Mucosa of descending colon (tissue), 3 donors: ENCODE measurements at regions not wholly inside any gene's neighbourhood (a gene's known extent, or its start where the extent isn't known, plus 50 kb on each side); places are given as distances from the start of the nearest gene placed in this dataset.
"Not testable (repeated sequence)": the region's sequence is repeated elsewhere in the genome, so short reads cannot be mapped to it uniquely, and the experiment has no call there.

Experiments
- ATAC-seq: fragments of 200-7000 bp; cut with Tn5 transposase; one replicate; pipeline ENCODE4 v1.9.1; 2020; ENCODE audit warnings: mild to moderate bottlenecking, moderate library complexity
- DNase-seq, 3 donors: peaks; one replicate each; pipeline ENCODE4 v3.0.0-alpha.2; 2020
- H3K36me3 ChIP-seq: fragments of 200-600 bp; one replicate; pipeline ENCODE4 v1.8.0; 2021; ENCODE audit warnings: low read depth, mild to moderate bottlenecking
- H3K4me1 ChIP-seq: fragments of 200-600 bp; one replicate; pipeline ENCODE4 v1.8.0; 2021; ENCODE audit warnings: low read depth, mild to moderate bottlenecking
- H3K4me3 ChIP-seq: fragments of 200-600 bp; one replicate; pipeline ENCODE4 v1.8.0; 2021; ENCODE audit warnings: mild to moderate bottlenecking
- H3K9me3 ChIP-seq: fragments of 200-600 bp; one replicate; pipeline ENCODE4 v1.8.0; 2021; ENCODE audit warnings: mild to moderate bottlenecking
- intact Hi-C, 2 donors: fragments of 100-400 bp; cut with DNase I in 1 of 2; cut with micrococcal nuclease in 1 of 2; formaldehyde crosslinking; loops; one replicate each; pipeline versions ENCODE4 v1.11.0 to v1.11.1; 2022; cut with DNase I, micrococcal nuclease
- TF ChIP-seq, protein P1 (sequence below): fragments of 200-600 bp; IDR thresholded peaks from one replicate; pipeline ENCODE4 v1.8.0; 2022; ENCODE audit warnings: antibody characterized with exemption, mild to moderate bottlenecking
- donor health status: DM: no; HTN: no; CAD: no; lungs with moderate emphysema.
- donor health status: DM: no; HTN: no; CAD: no.
- donor health status: DM: no; HTN: yes; CAD: no.

DNA sequence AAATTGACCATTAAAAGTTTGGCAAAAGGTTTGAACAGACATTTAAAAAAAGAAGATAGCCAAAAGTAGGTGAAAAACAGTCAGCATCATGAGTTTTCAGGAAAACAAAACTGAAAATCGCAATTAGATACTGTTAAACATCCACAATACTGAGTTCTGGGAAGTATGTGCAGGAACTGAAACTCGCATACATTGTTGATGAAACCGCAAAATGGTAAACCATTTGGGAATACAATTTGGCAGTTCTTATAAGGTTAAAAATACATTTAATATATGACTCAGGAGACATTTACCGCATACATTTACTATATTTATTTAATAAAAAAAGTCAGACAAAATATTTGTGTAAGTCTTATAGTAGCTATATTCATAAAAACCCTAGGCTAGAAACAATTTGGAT is 393.2 kb downstream of the COL11A1 start:
- Histone ChIP-seq H3K36me3 (no peaks in the 10 kb centered on the region), H3K9me3 (no peaks in the 10 kb centered on the region), H3K4me3 (no peak overlapping the region), H3K4me1 (no peaks in the 10 kb centered on the region)
- TF ChIP-seq, protein P1, sequence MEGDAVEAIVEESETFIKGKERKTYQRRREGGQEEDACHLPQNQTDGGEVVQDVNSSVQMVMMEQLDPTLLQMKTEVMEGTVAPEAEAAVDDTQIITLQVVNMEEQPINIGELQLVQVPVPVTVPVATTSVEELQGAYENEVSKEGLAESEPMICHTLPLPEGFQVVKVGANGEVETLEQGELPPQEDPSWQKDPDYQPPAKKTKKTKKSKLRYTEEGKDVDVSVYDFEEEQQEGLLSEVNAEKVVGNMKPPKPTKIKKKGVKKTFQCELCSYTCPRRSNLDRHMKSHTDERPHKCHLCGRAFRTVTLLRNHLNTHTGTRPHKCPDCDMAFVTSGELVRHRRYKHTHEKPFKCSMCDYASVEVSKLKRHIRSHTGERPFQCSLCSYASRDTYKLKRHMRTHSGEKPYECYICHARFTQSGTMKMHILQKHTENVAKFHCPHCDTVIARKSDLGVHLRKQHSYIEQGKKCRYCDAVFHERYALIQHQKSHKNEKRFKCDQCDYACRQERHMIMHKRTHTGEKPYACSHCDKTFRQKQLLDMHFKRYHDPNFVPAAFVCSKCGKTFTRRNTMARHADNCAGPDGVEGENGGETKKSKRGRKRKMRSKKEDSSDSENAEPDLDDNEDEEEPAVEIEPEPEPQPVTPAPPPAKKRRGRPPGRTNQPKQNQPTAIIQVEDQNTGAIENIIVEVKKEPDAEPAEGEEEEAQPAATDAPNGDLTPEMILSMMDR: no peak
- intact Hi-C loops: no loop called here
- ATAC-seq: no peak
- no peak for DNase-seq

DNA sequence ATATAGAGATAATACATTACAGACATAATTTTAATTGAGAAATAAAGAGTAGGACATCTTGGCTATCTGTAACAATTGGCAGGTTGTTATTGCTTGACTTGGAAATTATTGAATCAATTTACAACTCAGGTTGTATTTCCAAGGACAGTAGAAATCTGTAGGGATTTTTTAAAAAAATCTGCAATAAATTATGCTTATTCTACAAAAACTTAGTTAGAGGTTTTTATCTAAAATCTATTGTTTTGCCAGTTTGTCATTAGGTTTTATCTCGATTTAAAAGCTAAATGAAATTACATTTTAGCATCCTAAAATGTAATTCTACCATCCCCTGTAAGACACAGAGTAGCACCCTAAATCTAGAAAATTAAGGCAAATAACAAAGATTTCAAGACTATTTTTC is 408.8 kb downstream of the COL11A1 start:
- DNase-seq: no peak
- H3K9me3 ChIP-seq: no peaks in the 10 kb centered on the region
- intact Hi-C loops: no loop called here
- no peak for ATAC-seq
- H3K4me3 ChIP-seq: no peak overlapping the region
- TF ChIP-seq, protein P1: no peak
- no peaks in the 10 kb centered on the region for H3K36me3 ChIP-seq
- H3K4me1 ChIP-seq: no peaks in the 10 kb centered on the region

DNA sequence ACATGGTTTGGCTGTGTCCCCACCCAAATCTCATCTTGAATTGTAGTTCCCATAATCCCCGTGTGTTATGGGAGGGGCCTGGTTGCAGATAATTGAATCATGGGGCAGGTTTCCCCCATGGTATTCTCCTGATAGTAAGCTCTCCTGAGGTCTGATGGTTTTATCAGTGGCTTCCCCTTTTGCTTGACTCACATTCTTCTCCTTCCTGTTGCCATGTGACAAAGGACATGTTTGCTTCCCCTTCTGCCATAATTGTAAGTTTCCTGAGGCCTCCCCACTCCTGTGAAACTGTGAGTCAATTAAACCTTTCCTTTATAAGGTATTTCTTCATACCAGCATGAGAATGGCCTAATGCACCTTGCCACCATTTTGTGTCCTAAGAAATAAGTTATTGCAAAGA is 415.0 kb downstream of the COL11A1 start:
- DNase-seq (no peak), ATAC-seq (no peak)
- Histone ChIP-seq H3K4me1 (no peaks in the 10 kb centered on the region), H3K9me3 (no peaks in the 10 kb centered on the region), H3K4me3 (no peak overlapping the region), H3K36me3 (no peaks in the 10 kb centered on the region)
- intact Hi-C loops: no loop called here
- TF ChIP-seq, protein P1: no peak

DNA sequence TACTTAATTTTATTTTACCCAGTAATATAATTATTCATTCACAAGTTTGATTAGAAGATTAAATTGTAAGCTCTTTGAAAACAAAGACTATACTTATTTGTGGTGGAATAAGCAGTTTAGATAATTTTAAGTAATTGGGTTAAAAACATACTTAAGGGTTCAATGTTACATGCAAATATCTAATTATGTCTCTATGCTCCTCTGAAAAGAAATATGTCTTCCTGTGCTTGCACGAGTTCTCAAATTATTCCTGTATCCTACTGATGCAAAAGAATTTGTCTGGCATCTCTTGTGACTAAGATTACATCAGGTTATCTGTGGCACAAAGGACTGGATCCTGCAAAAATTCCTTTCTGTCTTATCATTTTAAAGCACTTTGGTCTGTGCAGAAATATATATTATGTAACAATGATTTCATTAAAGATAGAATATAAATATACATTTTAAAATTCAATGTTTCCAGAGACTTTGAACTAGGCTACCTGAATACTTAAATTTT is 416.7 kb downstream of the COL11A1 start:
- Histone ChIP-seq H3K36me3 (no peaks in the 10 kb centered on the region), H3K4me3 (no peak overlapping the region), H3K4me1 (no peaks in the 10 kb centered on the region), H3K9me3 (no peaks in the 10 kb centered on the region)
- intact Hi-C loops: no loop called here
- TF ChIP-seq, protein P1: no peak
- DNase-seq (no peak), ATAC-seq (no peak)

DNA sequence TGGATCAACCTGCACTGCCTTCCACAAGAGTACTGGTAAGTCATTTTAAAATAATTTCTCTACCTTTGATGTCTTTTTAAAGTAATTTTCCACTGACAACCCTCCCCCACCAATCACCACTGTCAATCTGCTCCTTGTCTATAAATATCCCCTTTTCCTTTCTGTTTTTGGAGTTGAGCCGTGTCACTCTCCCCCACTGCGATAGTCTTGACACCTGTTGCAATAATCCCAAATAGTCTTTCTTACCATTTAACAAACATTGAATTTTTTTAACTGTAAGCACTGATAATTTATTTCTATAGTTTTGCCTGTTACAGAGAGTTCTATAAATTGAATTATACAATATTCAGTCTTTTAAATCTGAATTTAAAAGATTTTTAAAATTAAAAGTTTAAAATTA is 420.9 kb downstream of the COL11A1 start:
- Histone ChIP-seq H3K36me3 (no peaks in the 10 kb centered on the region), H3K9me3 (no peaks in the 10 kb centered on the region), H3K4me1 (no peaks in the 10 kb centered on the region), H3K4me3 (no peak overlapping the region)
- TF ChIP-seq, protein P1: no peak
- no peak for DNase-seq
- intact Hi-C loops: no loop called here
- ATAC-seq: no peak

DNA sequence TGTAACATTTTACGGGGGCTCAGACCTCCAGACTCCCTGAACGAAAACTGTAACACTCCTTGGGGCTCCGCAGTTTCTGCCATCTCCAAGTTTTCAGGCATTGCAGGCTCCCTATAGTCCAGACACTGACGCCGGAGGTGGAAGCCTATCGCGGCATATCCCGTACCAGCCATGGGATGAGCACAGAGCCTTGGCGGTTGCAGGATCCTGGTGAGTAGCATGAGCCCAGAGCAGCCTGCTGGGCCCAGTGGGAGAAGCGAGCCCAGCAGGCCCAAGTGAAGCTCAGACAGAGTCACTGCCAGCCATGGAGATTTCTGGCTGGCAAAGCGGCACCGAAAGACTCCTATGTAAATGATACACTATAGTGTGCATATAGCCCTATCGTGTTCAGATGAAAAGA is 446.8 kb downstream of the COL11A1 start:
- DNase-seq (no peak), ATAC-seq (no peak)
- TF ChIP-seq, protein P1: no peak
- Histone ChIP-seq H3K36me3 (no peaks in the 10 kb centered on the region), H3K4me1 (no peaks in the 10 kb centered on the region), H3K9me3 (peaks cover 8% of the 10 kb centered on the region), H3K4me3 (no peak overlapping the region)
- intact Hi-C loops: no loop called here

DNA sequence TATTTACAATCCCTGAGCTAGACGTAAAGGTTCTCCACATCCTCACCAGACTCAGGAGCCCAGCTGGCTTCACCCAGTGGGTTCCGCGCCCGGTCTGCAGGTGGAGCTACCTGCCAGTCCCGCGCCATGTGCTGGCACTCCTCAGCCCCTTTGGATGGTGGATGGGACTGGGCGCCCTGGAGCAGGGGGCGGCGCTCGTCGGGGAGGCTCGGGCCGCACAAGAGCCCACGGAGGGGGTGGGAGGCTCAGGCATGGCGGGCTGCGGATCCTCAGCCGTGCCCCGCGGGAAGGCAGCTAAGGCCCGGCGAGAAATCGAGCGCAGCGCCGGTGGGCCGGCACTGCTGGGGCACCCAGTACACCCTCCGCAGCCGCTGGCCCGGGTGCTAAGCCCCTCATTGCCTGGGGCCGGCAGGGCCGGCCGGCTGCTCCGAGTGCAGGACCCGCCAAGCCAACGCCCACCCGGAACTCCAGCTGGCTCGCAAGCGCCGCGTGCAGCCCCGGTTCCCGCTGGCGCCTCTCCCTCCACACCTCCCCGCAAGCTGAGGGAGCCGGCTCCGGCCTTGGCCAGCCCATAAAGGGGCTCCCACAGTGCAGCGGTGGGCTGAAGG is 448.3 kb downstream of the COL11A1 start:
- H3K9me3 ChIP-seq, DNase-seq, H3K4me1 ChIP-seq, H3K4me3 ChIP-seq, H3K36me3 ChIP-seq, ATAC-seq, intact Hi-C loops: not testable (repeated sequence)
